Neural cell (in vitro differentiated cells): ENCODE measurements at regions not wholly inside any gene's neighbourhood (a gene's known extent, or its start where the extent isn't known, plus 50 kb on each side); places are given as distances from the start of the nearest gene placed in this dataset.

ENCODE experiments used
- EP300 ChIP-seq: fragments of 450-650 bp; conservative IDR thresholded peaks from 2 replicates; pipeline ENCODE4 v1.6.1; 2014; ENCODE audit warnings: antibody characterized with exemption, mild to moderate bottlenecking, moderate library complexity; ENCODE audit not compliant: poor library complexity, severe bottlenecking
- POLR2AphosphoS5 ChIP-seq: IDR thresholded peaks from 2 replicates; pipeline ENCODE4 v1.6.1; 2012
- TAF1 ChIP-seq: IDR thresholded peaks from 2 replicates; pipeline ENCODE4 v1.6.1; 2012; ENCODE audit warnings: low read depth
- TF ChIP-seq, protein P1 (sequence below): fragments of 450-650 bp; IDR thresholded peaks from 2 replicates; pipeline ENCODE4 v1.5.1; 2014; ENCODE audit warnings: antibody characterized with exemption, mild to moderate bottlenecking, moderate library complexity; ENCODE audit not compliant: poor library complexity, severe bottlenecking
- TF ChIP-seq, protein P2 (sequence below): IDR thresholded peaks from 2 replicates; pipeline ENCODE4 v1.6.1; 2012; ENCODE audit warnings: borderline replicate concordance

DNA sequence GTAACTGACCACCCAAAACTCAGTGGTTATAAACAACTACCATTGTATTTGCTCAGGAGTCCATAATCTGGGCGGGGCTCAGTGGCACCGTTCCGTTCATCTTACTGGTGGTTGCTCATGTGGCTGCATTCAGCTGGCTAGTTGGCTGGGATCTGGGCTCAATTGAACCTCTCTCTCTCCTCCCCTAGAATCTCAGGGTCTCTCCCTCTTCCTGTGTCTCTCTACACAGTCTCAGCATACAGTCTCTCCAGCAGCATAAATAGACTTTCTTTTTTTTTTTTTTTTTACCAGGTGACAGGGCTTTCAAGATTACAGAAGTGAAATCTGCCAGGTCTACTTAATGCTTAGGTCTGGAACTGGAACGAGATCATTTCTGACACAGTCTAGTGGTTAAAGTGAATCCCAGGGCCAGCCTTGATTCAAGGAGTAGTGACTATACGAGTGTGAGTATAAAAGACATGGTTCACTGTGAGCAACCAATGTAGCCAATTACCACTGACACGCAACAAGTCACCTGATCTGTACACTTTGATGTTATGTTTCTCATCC, 193.7 kb upstream of the ESRRG start:
- TF ChIP-seq POLR2AphosphoS5 (no peak), EP300 (no peak), TAF1 (no peak)
- TF ChIP-seq, protein P1, sequence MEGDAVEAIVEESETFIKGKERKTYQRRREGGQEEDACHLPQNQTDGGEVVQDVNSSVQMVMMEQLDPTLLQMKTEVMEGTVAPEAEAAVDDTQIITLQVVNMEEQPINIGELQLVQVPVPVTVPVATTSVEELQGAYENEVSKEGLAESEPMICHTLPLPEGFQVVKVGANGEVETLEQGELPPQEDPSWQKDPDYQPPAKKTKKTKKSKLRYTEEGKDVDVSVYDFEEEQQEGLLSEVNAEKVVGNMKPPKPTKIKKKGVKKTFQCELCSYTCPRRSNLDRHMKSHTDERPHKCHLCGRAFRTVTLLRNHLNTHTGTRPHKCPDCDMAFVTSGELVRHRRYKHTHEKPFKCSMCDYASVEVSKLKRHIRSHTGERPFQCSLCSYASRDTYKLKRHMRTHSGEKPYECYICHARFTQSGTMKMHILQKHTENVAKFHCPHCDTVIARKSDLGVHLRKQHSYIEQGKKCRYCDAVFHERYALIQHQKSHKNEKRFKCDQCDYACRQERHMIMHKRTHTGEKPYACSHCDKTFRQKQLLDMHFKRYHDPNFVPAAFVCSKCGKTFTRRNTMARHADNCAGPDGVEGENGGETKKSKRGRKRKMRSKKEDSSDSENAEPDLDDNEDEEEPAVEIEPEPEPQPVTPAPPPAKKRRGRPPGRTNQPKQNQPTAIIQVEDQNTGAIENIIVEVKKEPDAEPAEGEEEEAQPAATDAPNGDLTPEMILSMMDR = no peak
- TF ChIP-seq, protein P2, sequence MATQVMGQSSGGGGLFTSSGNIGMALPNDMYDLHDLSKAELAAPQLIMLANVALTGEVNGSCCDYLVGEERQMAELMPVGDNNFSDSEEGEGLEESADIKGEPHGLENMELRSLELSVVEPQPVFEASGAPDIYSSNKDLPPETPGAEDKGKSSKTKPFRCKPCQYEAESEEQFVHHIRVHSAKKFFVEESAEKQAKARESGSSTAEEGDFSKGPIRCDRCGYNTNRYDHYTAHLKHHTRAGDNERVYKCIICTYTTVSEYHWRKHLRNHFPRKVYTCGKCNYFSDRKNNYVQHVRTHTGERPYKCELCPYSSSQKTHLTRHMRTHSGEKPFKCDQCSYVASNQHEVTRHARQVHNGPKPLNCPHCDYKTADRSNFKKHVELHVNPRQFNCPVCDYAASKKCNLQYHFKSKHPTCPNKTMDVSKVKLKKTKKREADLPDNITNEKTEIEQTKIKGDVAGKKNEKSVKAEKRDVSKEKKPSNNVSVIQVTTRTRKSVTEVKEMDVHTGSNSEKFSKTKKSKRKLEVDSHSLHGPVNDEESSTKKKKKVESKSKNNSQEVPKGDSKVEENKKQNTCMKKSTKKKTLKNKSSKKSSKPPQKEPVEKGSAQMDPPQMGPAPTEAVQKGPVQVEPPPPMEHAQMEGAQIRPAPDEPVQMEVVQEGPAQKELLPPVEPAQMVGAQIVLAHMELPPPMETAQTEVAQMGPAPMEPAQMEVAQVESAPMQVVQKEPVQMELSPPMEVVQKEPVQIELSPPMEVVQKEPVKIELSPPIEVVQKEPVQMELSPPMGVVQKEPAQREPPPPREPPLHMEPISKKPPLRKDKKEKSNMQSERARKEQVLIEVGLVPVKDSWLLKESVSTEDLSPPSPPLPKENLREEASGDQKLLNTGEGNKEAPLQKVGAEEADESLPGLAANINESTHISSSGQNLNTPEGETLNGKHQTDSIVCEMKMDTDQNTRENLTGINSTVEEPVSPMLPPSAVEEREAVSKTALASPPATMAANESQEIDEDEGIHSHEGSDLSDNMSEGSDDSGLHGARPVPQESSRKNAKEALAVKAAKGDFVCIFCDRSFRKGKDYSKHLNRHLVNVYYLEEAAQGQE = no peak
